ENCODE measurements at regions not wholly inside any gene's neighbourhood (a gene's known extent, or its start where the extent isn't known, plus 50 kb on each side); places are given as distances from the start of the nearest gene placed in this dataset.

DNA sequence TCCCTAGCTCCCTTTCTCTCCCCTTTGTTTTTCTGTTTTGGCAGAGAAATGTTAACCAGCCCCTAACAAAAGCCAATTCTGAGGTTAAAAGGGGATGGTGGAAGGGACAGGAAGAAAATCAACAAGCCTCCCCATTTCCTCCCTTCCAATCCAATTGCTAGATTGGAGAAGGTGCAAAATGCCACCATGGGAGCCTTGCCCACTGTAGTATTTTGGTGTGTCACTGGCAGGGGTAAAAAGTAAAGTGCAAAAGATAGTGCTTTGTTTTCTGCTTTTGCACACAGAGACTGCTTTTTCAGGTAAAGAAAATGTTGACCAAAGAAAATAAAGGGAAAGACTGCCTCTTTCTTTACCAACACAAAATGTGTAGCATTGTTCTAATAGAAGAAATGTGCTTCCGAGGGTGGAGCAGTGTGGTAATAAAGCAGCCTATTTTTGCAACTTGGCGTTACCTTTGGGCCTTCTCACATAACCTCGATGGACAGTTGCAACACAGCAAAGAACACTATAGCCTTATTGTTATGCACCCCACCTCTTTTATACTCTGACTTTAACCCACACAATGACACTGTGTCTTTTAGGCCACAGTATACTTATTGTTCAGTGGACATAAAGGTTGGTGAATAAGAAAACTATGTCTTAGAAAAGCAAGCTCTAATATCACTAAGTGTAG lies 861.8 kb downstream of the BCL11A start:
- no peaks in the 10 kb centered on the region for H3K79me2 ChIP-seq (replicated peaks; ENCODE audit: insufficient read depth, low read length)
- no peaks in the 10 kb centered on the region for H3K9me2 ChIP-seq (ENCODE audit: insufficient read depth, low read length)
- no peak overlapping the region for H3K9ac ChIP-seq (ENCODE audit: low read length)
- no peaks in the 10 kb centered on the region for H3K36me3 ChIP-seq (ENCODE audit: insufficient read depth, low read length)
- TF ChIP-seq, protein P1, sequence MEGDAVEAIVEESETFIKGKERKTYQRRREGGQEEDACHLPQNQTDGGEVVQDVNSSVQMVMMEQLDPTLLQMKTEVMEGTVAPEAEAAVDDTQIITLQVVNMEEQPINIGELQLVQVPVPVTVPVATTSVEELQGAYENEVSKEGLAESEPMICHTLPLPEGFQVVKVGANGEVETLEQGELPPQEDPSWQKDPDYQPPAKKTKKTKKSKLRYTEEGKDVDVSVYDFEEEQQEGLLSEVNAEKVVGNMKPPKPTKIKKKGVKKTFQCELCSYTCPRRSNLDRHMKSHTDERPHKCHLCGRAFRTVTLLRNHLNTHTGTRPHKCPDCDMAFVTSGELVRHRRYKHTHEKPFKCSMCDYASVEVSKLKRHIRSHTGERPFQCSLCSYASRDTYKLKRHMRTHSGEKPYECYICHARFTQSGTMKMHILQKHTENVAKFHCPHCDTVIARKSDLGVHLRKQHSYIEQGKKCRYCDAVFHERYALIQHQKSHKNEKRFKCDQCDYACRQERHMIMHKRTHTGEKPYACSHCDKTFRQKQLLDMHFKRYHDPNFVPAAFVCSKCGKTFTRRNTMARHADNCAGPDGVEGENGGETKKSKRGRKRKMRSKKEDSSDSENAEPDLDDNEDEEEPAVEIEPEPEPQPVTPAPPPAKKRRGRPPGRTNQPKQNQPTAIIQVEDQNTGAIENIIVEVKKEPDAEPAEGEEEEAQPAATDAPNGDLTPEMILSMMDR (IDR thresholded peaks at IDR 0.05; ENCODE audit: poor library complexity, severe bottlenecking), result no peak
- TF ChIP-seq EZH2 (IDR thresholded peaks at IDR 0.05; ENCODE audit: borderline replicate concordance, insufficient read depth, low read length, poor library complexity, severe bottlenecking) (no peak), POLR2AphosphoS5 (IDR thresholded peaks at IDR 0.05) (no peak), TAF1 (IDR thresholded peaks at IDR 0.05; ENCODE audit: low read depth) (no peak), MXI1 (conservative IDR thresholded peaks at IDR 0.05; ENCODE audit: poor library complexity, severe bottlenecking) (no peak), RAD21 (conservative IDR thresholded peaks at IDR 0.05) (no peak), SMC3 (conservative IDR thresholded peaks at IDR 0.05; ENCODE audit: poor library complexity) (no peak), EP300 (conservative IDR thresholded peaks at IDR 0.05; ENCODE audit: poor library complexity, severe bottlenecking) (no peak)
- TF ChIP-seq, protein P2, sequence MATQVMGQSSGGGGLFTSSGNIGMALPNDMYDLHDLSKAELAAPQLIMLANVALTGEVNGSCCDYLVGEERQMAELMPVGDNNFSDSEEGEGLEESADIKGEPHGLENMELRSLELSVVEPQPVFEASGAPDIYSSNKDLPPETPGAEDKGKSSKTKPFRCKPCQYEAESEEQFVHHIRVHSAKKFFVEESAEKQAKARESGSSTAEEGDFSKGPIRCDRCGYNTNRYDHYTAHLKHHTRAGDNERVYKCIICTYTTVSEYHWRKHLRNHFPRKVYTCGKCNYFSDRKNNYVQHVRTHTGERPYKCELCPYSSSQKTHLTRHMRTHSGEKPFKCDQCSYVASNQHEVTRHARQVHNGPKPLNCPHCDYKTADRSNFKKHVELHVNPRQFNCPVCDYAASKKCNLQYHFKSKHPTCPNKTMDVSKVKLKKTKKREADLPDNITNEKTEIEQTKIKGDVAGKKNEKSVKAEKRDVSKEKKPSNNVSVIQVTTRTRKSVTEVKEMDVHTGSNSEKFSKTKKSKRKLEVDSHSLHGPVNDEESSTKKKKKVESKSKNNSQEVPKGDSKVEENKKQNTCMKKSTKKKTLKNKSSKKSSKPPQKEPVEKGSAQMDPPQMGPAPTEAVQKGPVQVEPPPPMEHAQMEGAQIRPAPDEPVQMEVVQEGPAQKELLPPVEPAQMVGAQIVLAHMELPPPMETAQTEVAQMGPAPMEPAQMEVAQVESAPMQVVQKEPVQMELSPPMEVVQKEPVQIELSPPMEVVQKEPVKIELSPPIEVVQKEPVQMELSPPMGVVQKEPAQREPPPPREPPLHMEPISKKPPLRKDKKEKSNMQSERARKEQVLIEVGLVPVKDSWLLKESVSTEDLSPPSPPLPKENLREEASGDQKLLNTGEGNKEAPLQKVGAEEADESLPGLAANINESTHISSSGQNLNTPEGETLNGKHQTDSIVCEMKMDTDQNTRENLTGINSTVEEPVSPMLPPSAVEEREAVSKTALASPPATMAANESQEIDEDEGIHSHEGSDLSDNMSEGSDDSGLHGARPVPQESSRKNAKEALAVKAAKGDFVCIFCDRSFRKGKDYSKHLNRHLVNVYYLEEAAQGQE (IDR thresholded peaks at IDR 0.05; ENCODE audit: borderline replicate concordance), result no peak
- no peak overlapping the region for H3K4me3 ChIP-seq (ENCODE audit: low read length)
- H3F3A ChIP-seq (ENCODE audit: insufficient read depth, low read length, poor library complexity, severe bottlenecking), result no peaks in the 10 kb centered on the region
- H2AFZ ChIP-seq (ENCODE audit: low read depth, low read length), result no peak overlapping the region
- no peaks in the 10 kb centered on the region for H4K20me1 ChIP-seq (ENCODE audit: insufficient read depth)
- no peak overlapping the region for H3K4me2 ChIP-seq (ENCODE audit: low read length)
- H3K9me3 ChIP-seq (ENCODE audit: low read length), result peaks cover 8% of the 10 kb centered on the region
- no peak overlapping the region for H3K27ac ChIP-seq (ENCODE audit: low read length)
- no peaks in the 10 kb centered on the region for H3K27me3 ChIP-seq (ENCODE audit: insufficient read depth, low read depth, low read length)

DNA sequence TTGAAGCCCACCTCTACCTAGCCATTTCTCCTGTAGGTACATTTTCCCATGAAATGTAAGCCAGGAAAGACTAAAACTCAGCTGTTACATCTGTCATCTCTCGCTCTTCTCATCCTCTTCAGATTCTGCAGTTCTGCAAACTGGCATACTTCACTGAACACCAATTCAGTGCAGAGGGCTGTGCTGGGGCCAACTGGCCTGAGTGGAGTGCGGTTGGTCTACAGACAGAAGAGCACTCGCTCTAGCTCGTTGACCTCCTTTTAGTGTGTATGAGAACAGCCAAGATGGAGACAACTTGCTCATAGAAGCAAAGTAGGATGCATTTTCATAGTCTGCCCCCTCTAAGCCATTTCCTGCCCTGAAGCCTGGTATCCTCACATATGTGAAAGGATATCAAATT lies 862.6 kb downstream of the BCL11A start:
- Histone ChIP-seq H3K9me3 (ENCODE audit: low read length) (peaks cover 8% of the 10 kb centered on the region), H3K4me2 (ENCODE audit: low read length) (no peak overlapping the region), H2AFZ (ENCODE audit: low read depth, low read length) (no peak overlapping the region), H3K4me3 (ENCODE audit: low read length) (no peak overlapping the region), H3K79me2 (replicated peaks; ENCODE audit: insufficient read depth, low read length) (no peaks in the 10 kb centered on the region), H3K27ac (ENCODE audit: low read length) (no peak overlapping the region), H4K20me1 (ENCODE audit: insufficient read depth) (no peaks in the 10 kb centered on the region), H3K36me3 (ENCODE audit: insufficient read depth, low read length) (no peaks in the 10 kb centered on the region), H3F3A (ENCODE audit: insufficient read depth, low read length, poor library complexity, severe bottlenecking) (no peaks in the 10 kb centered on the region), H3K9me2 (ENCODE audit: insufficient read depth, low read length) (no peaks in the 10 kb centered on the region), H3K27me3 (ENCODE audit: insufficient read depth, low read depth, low read length) (no peaks in the 10 kb centered on the region), H3K9ac (ENCODE audit: low read length) (no peak overlapping the region)
- TF ChIP-seq TAF1 (IDR thresholded peaks at IDR 0.05; ENCODE audit: low read depth), result no peak
- TF ChIP-seq, protein P1 (IDR thresholded peaks at IDR 0.05; ENCODE audit: poor library complexity, severe bottlenecking), result no peak
